ENCODE measurements at regions not wholly inside any gene's neighbourhood (a gene's known extent, or its start where the extent isn't known, plus 50 kb on each side); places are given as distances from the start of the nearest gene placed in this dataset.

DNA sequence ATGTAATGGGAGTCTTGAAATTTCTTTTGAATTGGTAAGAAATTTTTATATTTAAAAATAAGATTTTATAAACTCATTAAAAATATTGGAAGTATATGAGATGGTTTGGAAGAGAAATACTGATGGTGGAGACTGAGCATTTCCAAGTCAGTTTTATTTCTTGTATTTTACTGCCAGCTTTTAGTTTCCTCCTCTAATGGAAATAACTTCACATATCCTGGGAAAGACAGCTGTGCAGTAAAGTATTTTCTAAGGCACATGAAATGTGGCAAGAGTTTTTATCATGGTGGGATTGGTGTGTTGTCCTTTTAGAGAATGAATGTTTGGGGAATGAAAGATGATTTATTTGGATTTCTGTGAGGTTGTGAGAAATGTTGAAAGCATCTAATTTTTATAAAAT, 346.9 kb upstream of the RGS6 start:
- no peak for DNase-seq

GRCh38 chr14:71586131-71586897, 345.9 kb upstream of the RGS6 start:
- DNase-seq, result no peak

GRCh38 chr14:71588028-71588427, 344.2 kb upstream of the RGS6 start:
- no peak for DNase-seq

DNA sequence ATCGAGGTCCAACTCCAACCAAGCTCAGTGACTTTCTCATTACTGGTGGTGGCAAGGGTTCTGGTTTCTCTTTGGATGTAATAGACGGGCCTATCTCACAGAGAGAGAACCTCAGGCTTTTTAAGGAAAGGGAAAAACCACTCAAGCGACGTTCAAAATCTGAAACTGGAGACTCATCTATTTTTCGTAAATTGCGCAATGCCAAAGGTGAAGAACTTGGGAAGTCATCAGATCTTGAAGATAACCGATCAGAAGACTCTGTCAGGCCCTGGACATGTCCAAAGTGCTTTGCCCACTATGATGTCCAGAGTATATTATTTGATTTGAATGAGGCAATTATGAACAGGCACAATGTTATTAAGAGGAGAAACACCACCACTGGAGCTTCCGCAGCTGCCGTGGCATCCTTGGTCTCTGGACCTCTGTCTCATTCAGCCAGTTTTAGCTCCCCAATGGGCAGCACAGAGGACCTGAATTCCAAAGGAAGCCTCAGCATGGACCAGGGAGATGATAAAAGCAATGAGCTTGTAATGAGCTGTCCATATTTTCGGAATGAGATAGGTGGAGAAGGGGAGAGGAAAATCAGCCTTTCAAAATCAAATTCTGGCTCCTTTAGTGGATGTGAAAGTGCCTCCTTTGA, 343.5 kb upstream of the RGS6 start:
- no peak for DNase-seq

GRCh38 chr14:71589609-71590008, 342.6 kb upstream of the RGS6 start:
- DNase-seq, result no peak

DNA sequence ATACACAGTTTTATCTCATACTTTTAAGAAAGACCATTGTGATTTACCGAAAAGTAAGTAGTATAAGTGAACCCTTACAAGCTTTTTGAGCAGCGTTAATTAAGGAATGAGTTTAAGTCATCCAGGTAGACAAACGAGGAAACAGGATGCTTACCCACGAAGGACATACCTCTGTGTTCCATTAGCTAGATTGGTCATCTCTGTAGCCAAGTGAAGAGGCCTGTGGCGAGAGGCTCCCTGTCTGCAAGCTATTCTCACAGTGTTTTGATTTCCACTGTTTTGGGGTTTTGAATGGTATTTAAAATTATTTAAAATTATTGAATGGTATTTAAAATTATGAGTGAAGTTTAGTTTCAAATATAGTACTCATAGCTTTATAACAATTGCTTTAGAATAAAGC, 342.1 kb upstream of the RGS6 start:
- no peak for DNase-seq

- DNase-seq, result no peak
These were observed 341.0 kb upstream of the RGS6 start for GRCh38 chr14:71591231-71591630.

GRCh38 chr14:71591929-71592328, 340.3 kb upstream of the RGS6 start:
- no peak for DNase-seq

GRCh38 chr14:71592361-71592760, 339.9 kb upstream of the RGS6 start:
- DNase-seq, result no peak

GRCh38 chr14:71593966-71594365, 338.3 kb upstream of the RGS6 start:
- no peak for DNase-seq

DNA sequence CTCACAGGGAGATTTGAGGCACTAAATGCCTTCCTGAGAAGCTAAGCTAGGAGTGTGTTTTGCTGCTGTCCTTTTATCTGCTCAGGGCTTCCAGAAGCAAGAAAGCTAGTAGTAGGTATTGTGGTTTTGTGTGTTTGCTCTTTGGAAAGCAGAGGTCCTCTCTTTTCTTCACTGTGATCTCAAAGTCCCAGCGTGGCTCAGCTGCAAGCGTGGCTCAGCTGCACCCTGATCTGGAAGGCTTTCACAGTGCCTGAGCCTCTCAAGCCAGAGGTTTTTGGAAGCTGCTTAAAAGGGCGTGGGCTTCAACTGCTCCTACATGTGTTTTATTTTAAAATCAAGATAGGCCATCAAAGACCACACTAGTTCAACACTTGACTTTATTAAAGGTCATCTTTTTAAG, 337.4 kb upstream of the RGS6 start:
- DNase-seq, result no peak

DNA sequence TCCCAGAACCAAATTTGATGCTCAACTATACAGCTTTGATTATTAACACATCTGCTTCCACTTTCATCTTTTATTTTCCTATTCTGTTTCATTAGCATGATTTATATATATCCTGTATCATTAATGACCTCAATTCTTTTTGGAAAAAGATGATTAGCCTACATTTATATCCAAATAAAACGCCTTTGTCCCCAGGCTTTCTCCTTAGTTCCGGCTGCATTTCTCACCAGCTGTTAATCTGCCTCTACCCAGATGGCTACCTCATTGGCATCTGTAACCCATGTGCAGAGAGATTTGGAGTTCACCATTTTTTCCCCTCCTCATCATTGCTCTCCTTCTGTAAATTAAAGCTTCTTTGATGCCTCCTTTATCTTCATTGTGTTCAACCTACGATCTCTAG, 336.8 kb upstream of the RGS6 start:
- DNase-seq, result no peak

GRCh38 chr14:71597287-71597920, 334.8 kb upstream of the RGS6 start:
- DNase-seq, result no peak

DNA sequence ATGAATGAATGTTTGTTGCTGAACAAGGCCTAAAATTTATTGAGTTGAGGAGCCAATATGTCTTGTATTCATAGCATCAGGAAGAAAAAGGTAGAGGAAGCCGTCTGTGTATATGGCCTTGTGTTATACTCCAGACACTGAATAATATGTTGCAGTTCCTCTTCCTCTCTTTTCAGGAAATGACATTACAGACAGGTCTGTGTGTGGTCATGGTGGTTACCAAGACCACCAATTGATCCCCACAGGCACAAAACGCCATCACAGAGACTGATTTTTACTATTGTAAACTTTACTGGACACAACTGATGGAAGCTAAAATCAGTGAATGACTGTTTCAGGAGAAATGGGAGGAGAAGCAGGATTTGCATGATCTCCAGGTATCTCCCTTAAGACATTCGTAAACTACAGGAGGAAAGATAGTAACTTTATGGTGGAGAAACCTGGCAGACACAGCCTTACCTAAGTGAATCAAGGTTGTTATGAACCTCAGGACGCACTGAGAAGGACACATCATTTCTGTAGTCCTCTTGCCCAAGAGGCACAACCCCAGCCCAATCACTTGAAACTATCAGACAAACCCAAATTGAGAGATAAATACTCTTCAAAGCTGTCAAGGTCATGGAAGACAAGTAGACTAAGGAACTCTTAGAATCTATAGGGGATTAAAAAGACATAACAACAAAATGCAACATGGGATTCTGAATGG, 334.1 kb upstream of the RGS6 start:
- no peak for DNase-seq

GRCh38 chr14:71600309-71600708, 331.9 kb upstream of the RGS6 start:
- DNase-seq, result no peak

- DNase-seq, result no peak
These were observed 329.7 kb upstream of the RGS6 start for GRCh38 chr14:71602524-71602923.

GRCh38 chr14:71604231-71604630, 328.0 kb upstream of the RGS6 start:
- DNase-seq, result no peak

- no peak for DNase-seq
These were observed 326.2 kb upstream of the RGS6 start for GRCh38 chr14:71606064-71606463.

- no peak for DNase-seq
These were observed 325.7 kb upstream of the RGS6 start for GRCh38 chr14:71606575-71606974.

GRCh38 chr14:71607056-71607455, 325.2 kb upstream of the RGS6 start:
- DNase-seq, result no peak

DNA sequence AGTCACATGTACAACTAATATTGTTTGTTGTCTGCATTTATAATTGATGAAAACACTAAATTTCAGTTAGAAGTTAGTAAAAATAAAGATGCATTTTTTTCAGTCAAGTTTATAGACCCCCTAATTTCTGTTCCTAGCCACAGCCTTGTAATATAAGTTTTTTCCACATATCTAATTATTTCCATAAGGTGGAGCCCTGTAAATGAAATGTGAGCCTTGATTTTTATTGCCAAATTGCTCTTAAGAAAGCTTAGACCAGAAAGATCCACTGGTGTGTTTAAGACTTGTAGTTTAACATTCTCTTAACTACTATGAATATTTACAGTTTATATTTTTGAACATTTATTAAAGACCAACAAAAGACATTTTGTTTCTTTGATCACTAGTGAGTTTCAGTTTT, 322.1 kb upstream of the RGS6 start:
- no peak for DNase-seq

- DNase-seq, result no peak
These were observed 321.4 kb upstream of the RGS6 start for GRCh38 chr14:71610797-71611196.

GRCh38 chr14:71613168-71613567, 319.1 kb upstream of the RGS6 start:
- DNase-seq, result no peak

DNA sequence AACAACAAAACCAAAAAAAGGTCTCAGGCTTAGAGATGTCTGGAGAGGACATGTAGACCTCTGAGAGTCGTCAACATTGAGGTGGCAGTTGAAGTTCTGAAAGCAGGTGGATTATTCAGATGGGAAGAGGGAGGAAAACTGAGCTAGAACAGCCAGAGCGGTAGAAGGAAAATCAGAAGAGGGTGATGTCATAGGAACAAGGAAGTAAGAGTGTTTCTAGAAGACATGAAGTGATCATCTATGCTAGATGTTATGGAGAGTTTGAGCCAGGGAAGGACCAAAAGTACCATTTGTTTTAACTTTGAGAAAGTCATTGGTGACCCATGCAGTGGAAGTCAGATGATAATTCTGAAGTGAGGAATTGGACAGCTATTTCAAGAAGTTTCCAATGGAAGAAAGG, 316.2 kb upstream of the RGS6 start:
- no peak for DNase-seq
